ENCODE measurements at regions not wholly inside any gene's neighbourhood (a gene's known extent, or its start where the extent isn't known, plus 50 kb on each side); places are given as distances from the start of the nearest gene placed in this dataset.
"Not testable (repeated sequence)": the region's sequence is repeated elsewhere in the genome, so short reads cannot be mapped to it uniquely, and the experiment has no call there.

DNA sequence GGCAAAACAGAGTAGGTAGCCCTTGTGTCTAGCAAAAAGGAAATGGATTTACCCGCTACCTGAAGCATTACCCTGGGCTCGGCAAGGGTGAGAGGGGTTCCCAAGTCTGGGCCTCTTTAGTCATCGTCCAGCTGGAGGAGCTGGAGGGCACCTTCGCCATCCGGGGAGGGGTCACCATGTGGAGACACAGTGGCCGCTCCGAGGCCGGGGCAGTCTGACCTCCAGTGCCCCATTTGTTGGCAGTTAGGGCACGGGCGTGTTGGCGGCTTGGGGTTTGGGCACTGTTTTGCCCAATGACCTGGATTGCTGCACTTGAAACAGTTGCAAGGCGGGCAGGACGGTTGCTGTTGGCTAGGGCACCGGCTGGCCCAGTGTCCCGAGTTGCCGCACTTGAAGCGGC, 581.8 kb downstream of the SUCLG1 start:
- DNase-seq (ENCODE audit: low spot score) = not testable (repeated sequence)

DNA sequence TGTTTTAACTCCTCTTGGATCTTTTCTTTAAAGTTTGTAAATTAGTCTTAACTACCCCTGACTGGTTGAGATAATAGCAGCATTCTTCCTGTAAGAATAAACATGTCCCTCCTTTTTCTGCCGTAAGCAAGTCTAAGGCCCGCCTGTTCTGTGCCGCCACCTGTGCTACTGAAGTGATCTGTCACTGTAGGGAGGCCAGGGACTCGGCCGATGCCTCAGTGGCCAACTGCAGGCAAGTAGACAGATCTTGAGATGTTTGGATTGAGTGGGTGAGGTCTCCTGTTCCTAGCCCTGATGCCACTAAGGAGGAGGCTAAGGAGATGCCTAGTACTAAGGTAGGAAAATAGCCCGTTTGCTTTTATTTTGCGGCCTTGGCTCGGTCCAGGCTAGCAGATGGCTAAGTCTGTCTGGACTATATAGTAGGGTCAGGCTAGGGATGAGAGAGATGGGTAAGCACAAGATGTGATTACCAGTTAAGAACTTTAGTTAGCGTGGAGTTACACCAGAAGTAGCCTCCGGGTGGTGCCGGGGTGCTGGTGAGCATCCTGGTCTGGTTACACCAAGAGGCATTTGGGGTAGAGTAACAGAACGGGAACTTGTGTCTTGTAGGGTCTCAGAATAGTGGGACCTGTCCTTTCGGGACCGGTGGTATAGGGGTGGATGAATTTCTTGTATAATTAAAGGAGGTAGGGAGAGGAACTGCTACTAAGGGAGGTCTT, 584.2 kb downstream of the SUCLG1 start:
- DNase-seq (ENCODE audit: low spot score) = no peak

DNA sequence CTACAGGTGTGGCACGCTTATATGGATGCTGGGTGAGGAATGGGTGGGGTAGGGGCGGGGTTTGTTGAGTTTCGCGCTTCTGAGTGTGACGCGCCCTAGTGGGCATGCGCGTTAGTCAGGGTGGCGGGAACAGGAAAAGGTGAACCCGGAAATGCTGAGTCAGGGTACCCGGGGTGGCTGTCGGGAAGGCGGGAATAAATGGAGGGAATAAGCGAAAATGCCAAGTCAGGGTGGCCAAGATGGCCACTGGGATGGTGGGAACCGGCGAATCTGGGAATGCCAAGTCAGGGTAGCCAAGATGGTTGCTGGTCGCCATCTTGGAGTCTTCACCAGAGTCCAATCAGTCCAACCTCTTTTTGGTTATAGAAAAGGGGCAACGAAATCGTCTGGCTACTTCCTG, 585.0 kb downstream of the SUCLG1 start:
- DNase-seq (ENCODE audit: low spot score) = no peak

DNA sequence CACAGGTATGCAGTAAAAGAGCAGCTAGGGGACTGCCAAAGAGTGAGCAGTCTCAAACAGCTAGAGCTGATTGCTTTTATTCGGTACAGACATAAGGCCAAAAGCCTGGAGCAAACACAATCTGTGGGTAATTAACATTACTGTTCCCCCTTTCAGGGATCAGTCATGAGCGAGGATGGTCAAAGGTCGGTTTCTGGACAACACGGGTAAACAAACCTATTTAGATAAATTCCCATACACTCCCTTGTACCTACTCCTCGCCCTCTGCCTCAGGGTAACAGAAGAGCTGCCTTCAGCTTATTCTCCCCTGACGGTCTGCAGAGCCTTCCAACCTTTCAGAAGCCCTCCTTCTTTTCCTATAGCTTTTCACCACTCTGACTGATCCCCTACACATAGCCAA, 586.0 kb downstream of the SUCLG1 start:
- no peak for DNase-seq (ENCODE audit: low spot score)

DNA sequence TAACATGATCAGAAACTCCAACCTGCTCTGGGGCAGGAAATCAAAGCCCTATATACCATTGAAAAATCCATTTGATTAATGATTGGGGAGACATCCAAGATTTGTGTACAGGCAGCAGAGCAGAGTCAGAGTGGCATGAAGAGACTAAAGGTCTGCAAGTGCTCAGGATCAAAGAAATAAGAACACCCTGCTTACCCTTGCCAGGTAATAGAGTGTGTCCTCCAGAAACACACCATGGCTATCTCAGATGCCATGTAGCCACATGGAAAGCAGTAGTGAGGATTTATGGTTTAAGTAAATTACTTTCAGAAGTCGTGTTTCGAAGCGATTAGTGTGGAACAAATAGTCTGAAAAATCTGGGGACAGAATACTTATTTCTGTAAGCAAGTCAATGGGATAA, 592.9 kb downstream of the SUCLG1 start:
- DNase-seq (ENCODE audit: low spot score) = no peak

DNA sequence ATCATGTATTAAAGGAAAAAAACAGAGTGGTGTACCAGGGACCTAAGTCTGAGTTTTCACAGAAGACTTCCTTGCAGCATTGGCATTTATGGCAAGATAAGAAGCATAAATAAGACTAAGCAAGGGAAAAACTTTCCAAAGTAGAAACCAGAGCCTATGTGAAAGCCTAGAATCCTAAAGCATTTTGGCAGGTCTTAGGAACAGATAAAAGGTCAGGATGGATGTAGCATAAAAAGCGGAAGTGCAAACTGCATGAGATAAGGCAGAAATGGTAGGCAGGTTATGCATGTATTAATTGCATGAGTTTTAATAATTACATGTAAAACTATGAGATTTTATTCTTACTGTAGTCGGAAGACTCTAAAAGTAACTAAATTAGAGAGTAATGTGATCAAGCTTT, 596.5 kb downstream of the SUCLG1 start:
- no peak for DNase-seq (ENCODE audit: low spot score)

- DNase-seq (ENCODE audit: low spot score) = no peak
These were observed 598.8 kb downstream of the SUCLG1 start for GRCh38 chr2:83860320-83860719.

- DNase-seq (ENCODE audit: low spot score) = no peak
These were observed 599.5 kb downstream of the SUCLG1 start for GRCh38 chr2:83859553-83859952.

DNA sequence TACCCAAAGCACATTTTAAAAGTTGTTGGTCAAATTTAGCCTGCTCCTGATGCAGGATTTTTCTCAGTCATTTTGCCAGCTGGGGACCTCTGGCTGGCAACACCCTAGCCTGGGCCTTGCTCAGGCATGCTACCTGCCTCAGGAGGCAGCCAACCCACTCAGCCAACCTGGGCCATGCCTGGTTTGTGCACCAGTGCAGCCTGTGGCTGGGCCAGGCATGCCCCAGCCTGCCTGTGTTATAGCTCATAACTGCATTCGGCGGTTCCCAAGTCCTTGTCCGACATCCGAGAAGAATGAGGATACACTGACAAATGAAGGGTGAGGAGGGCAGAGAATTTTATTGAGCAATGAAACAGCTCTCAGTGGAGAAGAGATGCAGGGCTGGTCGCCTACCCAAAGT, 608.0 kb downstream of the SUCLG1 start:
- DNase-seq (ENCODE audit: low spot score) = no peak

GRCh38 chr2:83850071-83850725, 608.9 kb downstream of the SUCLG1 start:
- no peak for DNase-seq (ENCODE audit: low spot score)

DNA sequence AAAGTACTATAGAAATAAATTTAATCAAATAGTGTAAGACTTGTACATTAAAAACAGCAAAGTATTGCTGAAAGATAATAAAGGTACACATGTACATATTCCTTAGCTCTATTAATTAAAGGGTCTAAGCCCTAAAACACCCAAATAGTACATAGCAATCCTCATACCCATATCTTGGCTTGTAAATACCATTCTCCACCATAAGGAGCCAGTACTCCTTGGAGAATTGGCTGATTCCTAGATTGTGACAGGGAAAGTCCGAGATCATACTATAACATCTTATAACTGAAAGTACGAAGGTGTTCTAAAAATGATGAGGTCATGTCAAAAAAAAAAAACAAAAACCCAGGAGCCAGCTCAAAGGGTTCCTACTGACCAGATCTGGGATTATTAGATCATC, 614.6 kb downstream of the SUCLG1 start:
- DNase-seq (ENCODE audit: low spot score) = no peak

DNA sequence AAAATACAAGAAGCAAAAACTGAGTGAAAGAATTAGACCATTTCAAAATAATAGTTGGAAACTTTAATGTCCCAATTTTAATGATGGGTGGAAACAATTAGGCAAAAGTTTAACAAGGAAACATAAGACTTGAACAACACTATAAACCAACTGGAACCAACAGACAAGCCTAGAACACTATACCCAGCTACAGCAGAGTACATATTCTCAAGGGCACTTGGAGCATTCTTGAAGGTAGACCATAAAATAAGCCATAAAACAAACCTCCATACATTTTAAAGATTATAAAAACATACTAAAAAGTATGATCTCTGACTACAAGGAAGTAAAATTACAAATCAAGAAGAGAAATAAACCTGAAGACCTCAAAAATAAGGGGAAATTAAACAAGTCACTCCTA, 616.7 kb downstream of the SUCLG1 start:
- DNase-seq (ENCODE audit: low spot score) = no peak

DNA sequence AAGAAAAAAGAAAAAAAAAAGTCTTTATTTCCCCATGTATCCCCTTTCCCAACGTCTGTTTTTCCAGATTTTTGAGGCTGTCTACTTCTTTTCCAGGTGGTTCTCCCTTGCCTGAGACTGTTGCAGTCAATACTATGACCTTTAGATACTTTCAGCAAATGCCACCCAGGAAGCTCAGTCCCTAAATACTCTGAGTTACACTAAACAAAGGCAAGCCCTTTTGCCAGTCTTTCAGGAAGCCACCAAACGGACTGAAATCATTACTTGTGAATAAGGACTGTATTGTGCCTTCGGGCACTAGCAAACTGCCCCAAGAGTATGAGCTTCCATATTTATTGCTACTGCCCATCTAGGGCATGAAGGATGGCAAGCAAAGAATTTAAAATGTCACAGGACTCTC, 621.3 kb downstream of the SUCLG1 start:
- no peak for DNase-seq (ENCODE audit: low spot score)

- no peak for DNase-seq (ENCODE audit: low spot score)
These were observed 631.5 kb downstream of the SUCLG1 start for GRCh38 chr2:83827618-83828017.

DNA sequence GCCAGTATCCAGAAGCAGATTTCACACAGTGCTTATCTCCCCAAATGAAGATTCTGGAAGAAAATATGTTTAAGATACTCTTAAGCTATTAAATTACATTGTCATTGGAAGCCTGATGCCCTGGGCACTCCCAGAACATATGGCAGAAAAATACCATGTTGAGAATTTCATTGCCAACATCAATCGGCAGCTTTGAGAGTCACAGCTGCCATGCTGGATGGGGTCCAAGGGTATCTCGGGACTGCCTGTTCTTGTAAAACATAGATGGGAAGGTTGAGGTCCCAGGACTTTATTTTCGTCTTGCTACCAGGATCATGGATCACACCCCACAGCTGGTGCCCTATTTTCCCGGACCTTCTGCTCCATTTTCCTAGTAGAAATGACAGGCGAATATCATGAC, 632.5 kb downstream of the SUCLG1 start:
- no peak for DNase-seq (ENCODE audit: low spot score)

- no peak for DNase-seq (ENCODE audit: low spot score)
These were observed 635.9 kb downstream of the SUCLG1 start for GRCh38 chr2:83823229-83823628.

DNA sequence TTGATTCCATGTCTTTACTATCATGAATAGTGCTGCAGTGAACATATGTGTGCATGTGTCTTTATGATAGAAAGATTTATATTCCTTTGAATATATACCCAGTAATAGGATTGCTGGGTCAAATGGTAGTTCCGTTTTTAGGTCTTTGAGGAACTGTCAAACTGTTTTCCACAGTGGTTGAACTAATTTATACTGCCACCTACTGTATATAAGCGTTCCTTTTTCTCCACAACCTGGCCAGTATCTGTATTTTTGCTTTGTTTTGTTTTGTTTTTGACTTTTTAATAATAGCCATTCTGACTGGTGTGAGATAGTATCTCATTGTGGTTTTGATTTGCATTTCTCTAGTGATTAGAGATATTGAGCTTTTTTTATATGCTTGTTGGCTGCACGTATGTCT, 641.6 kb downstream of the SUCLG1 start:
- DNase-seq (ENCODE audit: low spot score) = no peak

DNA sequence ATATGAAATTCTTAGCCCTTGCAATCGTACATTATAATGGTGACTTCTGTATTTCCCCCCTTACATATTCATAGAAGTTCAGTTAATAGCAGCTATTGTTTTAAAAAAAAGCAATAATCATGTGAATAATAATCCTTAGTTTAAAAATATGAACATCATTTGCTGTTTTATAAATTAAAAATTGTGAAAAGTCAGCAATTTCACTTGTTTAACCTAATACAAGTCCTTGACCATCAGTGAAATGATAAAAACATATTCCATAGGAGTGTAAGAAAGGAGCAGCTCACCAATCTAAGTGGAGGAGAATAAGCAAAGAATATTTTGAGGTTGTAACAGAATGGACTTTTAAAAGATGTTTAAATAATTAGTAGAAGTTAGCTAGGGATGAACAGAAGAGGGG, 650.2 kb downstream of the SUCLG1 start:
- DNase-seq (ENCODE audit: low spot score) = no peak

DNA sequence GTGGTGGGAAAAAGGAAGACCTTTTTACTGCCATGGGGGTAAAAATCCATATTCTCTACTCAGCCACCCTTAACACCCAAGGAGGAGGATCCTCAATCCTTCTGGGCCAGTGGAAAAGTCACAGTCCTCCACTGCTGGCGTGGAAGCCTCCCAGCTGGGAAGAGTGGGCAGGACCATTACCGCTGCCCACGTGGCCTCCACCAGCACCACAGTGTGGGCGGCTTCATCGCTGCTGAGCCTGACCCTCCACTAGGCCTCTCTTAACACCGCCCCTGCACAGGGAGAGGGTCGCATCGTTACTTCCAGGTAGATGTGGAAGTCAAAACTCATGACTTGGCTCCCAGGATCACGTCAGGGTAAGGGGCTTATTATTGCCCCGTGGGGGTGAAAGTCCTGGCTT, 656.5 kb downstream of the SUCLG1 start:
- no peak for DNase-seq (ENCODE audit: low spot score)

DNA sequence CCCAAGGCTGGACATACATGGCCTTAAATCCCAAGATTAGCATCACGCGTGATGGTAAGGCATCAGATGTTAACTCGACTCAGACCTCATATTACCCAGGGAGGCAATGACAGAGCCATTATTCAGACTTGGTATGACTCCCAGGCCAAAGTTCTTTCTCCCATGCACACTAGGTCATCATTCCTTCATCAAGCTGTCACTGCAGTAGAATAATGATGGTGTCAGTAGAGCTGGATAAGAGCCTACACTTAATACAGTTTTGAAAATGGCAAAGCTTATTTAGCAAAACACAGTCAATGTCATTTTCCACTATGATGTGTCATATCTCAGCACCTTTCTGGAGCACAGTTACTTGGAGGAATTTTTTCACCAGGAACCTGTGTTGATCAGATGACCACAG, 663.3 kb downstream of the SUCLG1 start:
- no peak for DNase-seq (ENCODE audit: low spot score)

GRCh38 chr2:83790467-83790866, 668.6 kb downstream of the SUCLG1 start:
- not testable (repeated sequence) for DNase-seq (ENCODE audit: low spot score)

GRCh38 chr2:83789674-83790073, 669.4 kb downstream of the SUCLG1 start:
- not testable (repeated sequence) for DNase-seq (ENCODE audit: low spot score)

- DNase-seq (ENCODE audit: low spot score) = not testable (repeated sequence)
These were observed 670.0 kb downstream of the SUCLG1 start for GRCh38 chr2:83788938-83789566.

Data from ureter (tissue), 1 donor.